DOHH2 (cell line): ENCODE measurements at regions not wholly inside any gene's neighbourhood (a gene's known extent, or its start where the extent isn't known, plus 50 kb on each side); places are given as distances from the start of the nearest gene placed in this dataset.

Experiments
- CTCF ChIP-seq: fragments of 200-600 bp; sonication (generic); IDR thresholded peaks from one replicate; pipeline ENCODE4 v1.5.1; 2014; ENCODE audit warnings: antibody characterized with exemption, mild to moderate bottlenecking, low read depth, low read length; ENCODE audit not compliant: poor library complexity, severe bottlenecking
- EZH2phosphoT487 ChIP-seq: fragments of 200-600 bp; sonication (generic); IDR thresholded peaks from 2 replicates; pipeline ENCODE4 v1.6.1; 2017; ENCODE audit warnings: borderline replicate concordance, mild to moderate bottlenecking, antibody characterized with exemption, low read length, moderate library complexity, mixed read lengths

GRCh38 chr2:176614049-176614448 is 344.8 kb downstream of the MTX2 start:
- TF ChIP-seq CTCF = no peak
- no peak for TF ChIP-seq EZH2phosphoT487
